Central memory CD8-positive, alpha-beta T cell (primary cell): ENCODE measurements at regions not wholly inside any gene's neighbourhood (a gene's known extent, or its start where the extent isn't known, plus 50 kb on each side); places are given as distances from the start of the nearest gene placed in this dataset.

ENCODE experiments used
- ATAC-seq: fragments of 150-1000 bp; cut with Tn5 transposase; replicated peaks from 2 replicates; pipeline ENCODE4 v1.10.0; 2022; ENCODE audit warnings: mild to moderate bottlenecking, moderate FRiP score, moderate number of reproducible peaks; ENCODE audit not compliant: poor library complexity, severe bottlenecking; ENCODE audit errors: extremely low read depth
- DNase-seq, 2 donors: peaks; one replicate each; pipeline ENCODE4 v3.0.0; 2021; ENCODE audit warnings: low spot score in 2 of 2
- H3K27ac Mint-ChIP-seq: one replicate; pipeline ENCODE4 v1.8.0; 2022; ENCODE audit warnings: low read depth, mild to moderate bottlenecking, moderate library complexity, mixed read lengths
- H3K27me3 Mint-ChIP-seq: one replicate; pipeline ENCODE4 v1.8.0; 2022; ENCODE audit warnings: mixed read lengths
- H3K36me3 Mint-ChIP-seq: one replicate; pipeline ENCODE4 v1.8.0; 2022; ENCODE audit warnings: mild to moderate bottlenecking, moderate library complexity, mixed read lengths; ENCODE audit not compliant: insufficient read depth
- H3K4me1 Mint-ChIP-seq: one replicate; pipeline ENCODE4 v1.8.0; 2022; ENCODE audit warnings: mixed read lengths
- H3K4me3 Mint-ChIP-seq: one replicate; pipeline ENCODE4 v1.8.0; 2022; ENCODE audit warnings: mild to moderate bottlenecking, moderate library complexity, mixed read lengths
- H3K9me3 Mint-ChIP-seq: one replicate; pipeline ENCODE4 v1.8.0; 2022; ENCODE audit warnings: mixed read lengths

DNA sequence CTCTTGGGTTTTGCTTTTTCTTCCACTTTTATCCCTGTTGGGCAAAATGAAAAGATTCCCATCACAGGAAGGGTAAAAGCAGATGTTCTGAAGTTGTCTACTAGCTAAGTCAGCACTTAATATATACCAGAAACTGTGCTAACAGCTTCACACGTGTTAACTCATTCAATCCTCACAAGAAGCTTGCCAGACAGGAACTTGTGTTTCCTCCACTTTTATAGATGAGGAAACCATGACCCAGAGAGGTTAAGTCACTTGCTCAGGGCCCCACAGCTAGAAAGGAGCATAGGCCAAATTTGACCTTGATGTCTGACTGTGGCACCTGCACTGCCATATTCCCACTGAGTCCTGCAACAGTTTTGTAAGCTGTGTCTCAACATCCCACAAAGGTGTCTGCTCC, 76.8 kb upstream of the EPC2 start:
- Mint-ChIP-seq H3K4me3 (no peak overlapping the region), H3K4me1 (peaks cover 13% of the 10 kb centered on the region), H3K27me3 (no peaks in the 10 kb centered on the region), H3K9me3 (no peaks in the 10 kb centered on the region), H3K36me3 (no peaks in the 10 kb centered on the region), H3K27ac (no peak overlapping the region)
- no peak for ATAC-seq
- DNase-seq: no peak

DNA sequence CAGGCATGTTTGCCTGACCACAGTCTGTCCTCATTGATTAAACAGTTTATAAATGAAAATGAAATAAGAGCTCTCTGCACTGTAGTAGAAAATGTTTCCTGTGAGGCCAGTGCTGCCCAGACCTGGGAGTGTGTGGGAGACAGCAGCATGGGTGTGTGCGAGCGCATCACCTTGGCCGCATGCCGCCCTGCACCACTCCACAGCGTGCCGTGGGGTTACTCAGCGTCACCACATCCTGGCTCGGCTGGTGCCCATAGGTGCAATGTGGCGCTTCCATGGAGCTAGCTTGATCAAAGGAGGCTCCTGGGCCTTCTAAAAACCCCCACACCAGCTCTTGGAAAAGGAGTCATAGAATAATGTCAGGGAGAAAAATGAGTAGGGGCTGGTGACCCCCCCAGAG, 76.0 kb upstream of the EPC2 start:
- Mint-ChIP-seq H3K4me1 (peaks cover 13% of the 10 kb centered on the region), H3K27me3 (no peaks in the 10 kb centered on the region), H3K36me3 (no peaks in the 10 kb centered on the region), H3K9me3 (no peaks in the 10 kb centered on the region), H3K4me3 (no peak overlapping the region), H3K27ac (no peak overlapping the region)
- DNase-seq (no peak), ATAC-seq (peak; percentile 86)

DNA sequence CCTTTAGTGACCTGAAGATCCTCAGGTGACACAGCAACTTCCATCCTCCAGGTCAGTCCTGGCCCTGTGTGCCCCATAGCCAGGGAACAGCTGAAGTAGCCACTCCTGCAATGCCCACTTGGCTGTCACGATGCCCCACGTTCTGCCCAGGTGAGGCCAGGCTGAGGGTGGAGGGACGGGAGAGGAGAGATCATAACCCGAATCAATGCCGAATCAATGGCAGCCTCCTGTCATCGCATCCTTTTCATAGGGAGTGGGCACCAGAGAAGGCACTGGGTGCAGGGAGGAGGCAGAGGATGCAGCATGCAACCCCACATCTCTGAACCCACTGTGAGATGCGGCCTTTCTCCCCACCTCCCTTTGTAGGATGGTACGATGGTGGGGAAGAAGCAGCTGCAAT, 75.3 kb upstream of the EPC2 start:
- Mint-ChIP-seq H3K27me3 (no peaks in the 10 kb centered on the region), H3K4me3 (no peak overlapping the region), H3K4me1 (peaks cover 13% of the 10 kb centered on the region), H3K27ac (no peak overlapping the region), H3K9me3 (no peaks in the 10 kb centered on the region), H3K36me3 (no peaks in the 10 kb centered on the region)
- DNase-seq: no peak
- ATAC-seq: no peak

DNA sequence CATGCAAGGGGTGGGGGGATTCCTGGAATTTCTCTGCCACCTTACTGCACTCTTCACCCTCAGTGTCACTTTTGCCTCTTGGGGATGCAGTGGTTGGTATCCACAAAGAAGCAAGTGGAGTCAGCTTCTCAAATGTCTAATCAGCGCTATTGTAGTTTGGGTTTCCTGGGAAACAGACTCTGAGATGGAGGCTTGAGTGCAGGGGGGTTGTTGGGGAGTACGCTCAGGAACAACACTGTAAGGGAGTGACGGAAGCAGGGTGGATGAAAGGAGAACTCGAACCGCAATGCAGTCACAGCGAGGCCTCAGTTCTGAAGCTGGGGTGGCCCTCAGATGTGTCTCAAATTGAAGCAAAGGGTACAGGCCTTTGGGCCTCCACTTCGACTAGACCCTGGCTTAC, 73.6 kb upstream of the EPC2 start:
- DNase-seq (no peak), ATAC-seq (no peak)
- no peaks in the 10 kb centered on the region for H3K9me3 Mint-ChIP-seq
- no peak overlapping the region for H3K27ac Mint-ChIP-seq
- no peaks in the 10 kb centered on the region for H3K27me3 Mint-ChIP-seq
- no peaks in the 10 kb centered on the region for H3K36me3 Mint-ChIP-seq
- peaks cover 13% of the 10 kb centered on the region for H3K4me1 Mint-ChIP-seq
- H3K4me3 Mint-ChIP-seq: no peak overlapping the region

DNA sequence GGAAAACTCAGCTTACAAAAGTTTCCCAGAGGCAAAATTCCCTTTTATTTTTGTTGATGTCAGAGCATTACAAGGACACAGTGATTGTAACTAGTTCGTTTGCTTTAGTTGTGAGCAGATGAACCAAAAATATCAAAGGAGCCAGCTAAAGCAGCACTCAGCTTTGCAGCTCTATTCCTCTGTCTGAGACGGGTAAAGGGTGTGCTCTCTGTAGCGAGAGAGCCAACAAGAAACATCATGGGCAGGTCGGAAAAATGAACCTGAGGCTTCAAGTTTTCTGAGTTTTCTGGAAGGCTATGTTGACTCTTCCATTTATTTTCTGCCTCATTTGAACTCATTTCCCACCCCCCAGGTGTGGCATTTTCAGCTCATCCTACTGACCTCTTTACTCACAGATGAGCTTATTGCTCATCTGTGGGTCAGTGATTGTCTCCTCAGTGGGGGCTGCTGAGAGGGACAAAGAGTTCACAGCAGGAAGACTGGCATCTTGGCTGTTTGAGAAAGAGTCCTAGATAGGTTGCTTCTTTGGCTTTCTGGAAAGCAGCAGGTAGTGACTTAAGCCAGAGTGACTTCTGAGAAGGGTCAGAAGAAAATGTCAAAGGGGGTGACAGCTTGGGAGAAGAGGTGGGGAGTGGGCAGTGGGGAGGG, 66.6 kb upstream of the EPC2 start:
- DNase-seq (no peak), ATAC-seq (no peak)
- peaks cover 29% of the 10 kb centered on the region for H3K27me3 Mint-ChIP-seq
- no peaks in the 10 kb centered on the region for H3K9me3 Mint-ChIP-seq
- no peak overlapping the region for H3K4me3 Mint-ChIP-seq
- H3K36me3 Mint-ChIP-seq: no peaks in the 10 kb centered on the region
- no peak overlapping the region for H3K27ac Mint-ChIP-seq
- H3K4me1 Mint-ChIP-seq: no peaks in the 10 kb centered on the region

DNA sequence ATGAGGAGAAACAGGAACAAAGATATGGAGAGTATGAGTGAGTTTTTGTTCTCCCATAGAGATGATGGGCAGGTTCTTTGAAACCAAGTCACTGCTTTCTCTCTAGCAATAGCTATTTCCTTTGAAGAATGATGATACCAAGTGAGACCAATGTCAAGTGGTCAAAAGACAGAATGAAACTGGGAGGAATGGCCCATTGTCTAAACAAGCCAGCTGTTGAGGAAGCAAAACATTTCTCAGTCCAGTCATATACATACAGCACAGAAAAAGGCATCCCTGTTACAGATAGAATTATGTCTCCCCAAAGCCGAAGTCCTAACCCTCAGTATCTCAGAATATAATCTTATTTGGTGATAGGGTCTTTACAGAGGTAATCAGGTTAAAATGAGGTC, 66.1 kb upstream of the EPC2 start:
- H3K36me3 Mint-ChIP-seq: no peaks in the 10 kb centered on the region
- no peaks in the 10 kb centered on the region for H3K4me1 Mint-ChIP-seq
- H3K27me3 Mint-ChIP-seq: peaks cover 29% of the 10 kb centered on the region
- no peaks in the 10 kb centered on the region for H3K9me3 Mint-ChIP-seq
- ATAC-seq (no peak), DNase-seq (no peak)
- H3K27ac Mint-ChIP-seq: no peak overlapping the region
- no peak overlapping the region for H3K4me3 Mint-ChIP-seq

DNA sequence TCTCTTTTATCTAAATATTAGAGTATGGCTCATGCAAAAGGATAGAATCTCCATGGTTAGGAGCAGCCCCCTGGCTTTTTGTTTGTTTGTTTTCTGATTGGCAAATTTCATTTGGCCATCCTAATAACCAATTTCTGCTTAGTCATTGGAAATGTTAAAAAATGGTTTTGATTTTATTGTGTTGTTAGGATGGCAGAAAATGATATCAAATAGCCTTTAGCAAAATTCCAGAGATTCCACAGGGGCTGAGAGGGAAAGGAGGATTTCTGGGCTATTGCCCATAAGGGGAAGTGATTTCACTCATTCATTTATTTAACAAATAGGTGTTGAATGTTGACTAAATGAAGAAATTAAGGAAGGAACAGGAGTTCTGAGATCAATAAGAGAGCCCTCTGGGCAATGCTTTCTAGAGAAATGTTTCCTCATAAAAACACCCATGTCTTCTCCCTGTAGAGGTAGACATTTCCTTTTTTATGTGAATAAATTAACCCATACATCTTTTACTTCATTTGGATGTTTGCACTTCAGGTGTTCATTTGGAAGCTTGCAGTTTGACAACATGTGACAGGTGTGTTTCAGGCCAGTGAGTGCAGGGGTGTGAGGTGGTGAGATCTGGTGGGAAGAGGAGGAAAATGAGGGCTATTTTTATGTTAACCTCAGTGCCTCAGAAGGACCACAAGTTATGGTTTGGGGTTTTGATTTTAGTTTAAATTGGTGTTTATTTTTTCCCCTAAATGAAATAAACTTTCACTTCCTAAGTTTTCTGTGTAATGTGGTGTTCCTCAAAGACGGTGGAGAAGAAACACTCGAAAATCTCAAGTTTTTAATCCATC, 61.7 kb upstream of the EPC2 start:
- Mint-ChIP-seq H3K27me3 (peaks cover 12% of the 10 kb centered on the region), H3K4me1 (no peaks in the 10 kb centered on the region), H3K36me3 (no peaks in the 10 kb centered on the region), H3K27ac (no peak overlapping the region), H3K9me3 (no peaks in the 10 kb centered on the region), H3K4me3 (no peak overlapping the region)
- DNase-seq (no peak), ATAC-seq (no peak)

DNA sequence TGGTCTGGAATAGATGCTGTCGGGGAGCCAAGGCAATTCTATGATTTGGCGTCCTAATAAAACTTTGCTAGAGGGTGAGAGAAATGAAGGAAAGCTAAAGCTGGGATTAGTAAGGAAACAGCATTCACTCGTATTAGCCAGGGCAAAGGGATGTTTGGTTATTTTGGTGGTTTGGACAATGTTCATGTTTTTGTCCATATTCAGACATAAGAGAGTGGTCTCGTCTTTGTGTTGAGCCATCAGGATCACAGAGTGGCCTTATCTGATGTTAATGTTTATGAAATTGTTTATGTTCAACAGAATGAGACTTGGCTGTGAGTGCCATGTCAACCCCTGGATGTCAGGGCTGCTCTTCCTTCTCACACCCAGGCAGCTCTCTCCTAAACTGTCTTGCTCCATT, 58.9 kb upstream of the EPC2 start:
- Mint-ChIP-seq H3K4me3 (no peak overlapping the region), H3K36me3 (no peaks in the 10 kb centered on the region), H3K9me3 (no peaks in the 10 kb centered on the region), H3K27ac (no peak overlapping the region), H3K4me1 (no peaks in the 10 kb centered on the region), H3K27me3 (no peaks in the 10 kb centered on the region)
- ATAC-seq (no peak), DNase-seq (no peak)

DNA sequence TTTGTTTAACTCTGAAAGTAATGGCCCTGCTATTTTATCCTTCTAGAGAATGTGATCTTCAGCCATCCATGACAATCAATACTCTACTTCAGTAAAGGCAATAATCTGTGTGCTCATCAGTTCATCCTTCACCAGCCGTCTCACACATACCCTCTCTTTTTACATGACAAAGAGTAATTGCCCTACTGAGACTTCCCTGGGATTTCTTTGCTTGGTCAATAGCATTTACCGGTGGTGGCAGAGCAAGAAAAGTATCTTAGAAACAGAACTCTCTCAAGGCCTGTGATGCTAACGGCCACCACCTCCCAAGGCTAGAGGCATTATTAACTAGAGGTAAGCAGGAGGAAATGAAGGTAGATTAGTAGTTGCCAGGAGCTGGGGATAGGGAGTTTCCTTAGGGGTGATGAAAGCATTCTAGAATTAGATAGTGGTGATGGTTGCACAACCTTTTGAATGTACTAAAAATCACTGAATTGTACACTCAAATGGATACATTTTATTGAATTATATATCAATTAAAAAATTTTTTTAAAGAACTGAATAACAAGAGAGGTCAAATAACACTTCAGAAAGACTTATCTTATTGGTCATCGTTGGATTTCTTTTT, 57.9 kb upstream of the EPC2 start:
- ATAC-seq (no peak), DNase-seq (no peak)
- H3K27ac Mint-ChIP-seq: no peak overlapping the region
- no peak overlapping the region for H3K4me3 Mint-ChIP-seq
- no peaks in the 10 kb centered on the region for H3K9me3 Mint-ChIP-seq
- no peaks in the 10 kb centered on the region for H3K27me3 Mint-ChIP-seq
- H3K4me1 Mint-ChIP-seq: no peaks in the 10 kb centered on the region
- no peaks in the 10 kb centered on the region for H3K36me3 Mint-ChIP-seq

DNA sequence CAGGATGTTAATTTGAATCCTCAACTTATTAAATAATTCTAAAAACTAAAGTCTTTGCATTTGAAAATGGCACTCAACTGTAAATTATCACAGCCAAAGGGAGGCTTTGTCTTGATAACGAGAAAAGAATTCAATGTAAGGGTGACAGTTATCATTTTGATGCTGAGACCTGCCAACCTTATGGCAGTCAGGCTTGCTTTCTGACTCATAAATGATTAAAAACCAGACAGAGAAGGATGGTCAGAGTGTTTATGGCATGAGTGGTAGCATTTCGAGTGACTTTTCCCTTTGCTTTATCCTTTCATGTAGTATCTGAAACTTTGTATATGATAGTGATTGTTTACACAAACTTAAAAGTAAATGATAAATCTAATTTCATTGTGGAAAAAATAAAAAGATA, 53.9 kb upstream of the EPC2 start:
- Mint-ChIP-seq H3K4me3 (no peak overlapping the region), H3K27me3 (no peaks in the 10 kb centered on the region), H3K36me3 (no peaks in the 10 kb centered on the region), H3K9me3 (no peaks in the 10 kb centered on the region), H3K27ac (no peak overlapping the region), H3K4me1 (no peaks in the 10 kb centered on the region)
- ATAC-seq: no peak
- DNase-seq: no peak

DNA sequence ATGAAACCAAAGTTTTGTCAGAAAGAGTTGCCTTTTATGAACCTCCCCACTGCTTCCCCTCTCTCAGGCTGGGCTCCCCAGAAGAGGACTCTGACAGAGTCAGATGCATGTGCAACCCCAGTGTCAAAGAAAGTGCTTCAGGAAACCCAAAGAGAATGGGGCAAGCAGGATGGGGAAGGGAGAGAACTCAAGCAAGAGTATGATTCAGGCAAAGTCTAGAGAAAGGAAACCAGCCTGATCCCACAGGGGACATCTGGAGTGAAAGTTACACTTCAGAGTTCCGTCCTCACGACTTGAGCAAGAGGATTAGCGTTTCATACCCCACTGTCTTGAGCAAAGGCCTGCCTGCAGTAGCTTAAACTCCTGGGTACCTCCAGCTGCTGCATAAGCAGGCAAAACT, 51.8 kb upstream of the EPC2 start:
- no peaks in the 10 kb centered on the region for H3K36me3 Mint-ChIP-seq
- no peaks in the 10 kb centered on the region for H3K27me3 Mint-ChIP-seq
- no peaks in the 10 kb centered on the region for H3K9me3 Mint-ChIP-seq
- DNase-seq: no peak
- no peak overlapping the region for H3K4me3 Mint-ChIP-seq
- ATAC-seq: no peak
- no peak overlapping the region for H3K27ac Mint-ChIP-seq
- no peaks in the 10 kb centered on the region for H3K4me1 Mint-ChIP-seq

DNA sequence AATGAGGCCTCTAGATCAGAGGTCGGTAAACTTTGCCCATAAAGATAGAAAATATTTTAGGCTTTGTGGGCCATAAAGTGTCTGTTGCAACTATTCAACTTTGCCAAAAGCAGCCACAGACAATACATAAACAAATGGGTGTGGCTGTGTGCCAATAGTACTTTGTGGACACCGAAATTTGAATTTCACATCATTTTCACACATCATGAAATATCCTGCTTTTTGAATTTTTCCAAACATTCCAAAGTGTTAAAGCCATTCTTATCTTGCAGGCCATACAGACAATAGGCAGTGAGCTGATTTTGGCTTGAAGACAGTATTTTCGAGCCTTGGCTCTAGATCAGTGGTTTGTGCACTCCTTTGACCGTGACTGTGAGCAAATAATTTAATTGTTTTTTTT, 51.1 kb upstream of the EPC2 start:
- no peaks in the 10 kb centered on the region for H3K27me3 Mint-ChIP-seq
- H3K4me1 Mint-ChIP-seq: no peaks in the 10 kb centered on the region
- no peaks in the 10 kb centered on the region for H3K9me3 Mint-ChIP-seq
- H3K27ac Mint-ChIP-seq: no peak overlapping the region
- H3K4me3 Mint-ChIP-seq: no peak overlapping the region
- H3K36me3 Mint-ChIP-seq: no peaks in the 10 kb centered on the region
- ATAC-seq (no peak), DNase-seq (no peak)

DNA sequence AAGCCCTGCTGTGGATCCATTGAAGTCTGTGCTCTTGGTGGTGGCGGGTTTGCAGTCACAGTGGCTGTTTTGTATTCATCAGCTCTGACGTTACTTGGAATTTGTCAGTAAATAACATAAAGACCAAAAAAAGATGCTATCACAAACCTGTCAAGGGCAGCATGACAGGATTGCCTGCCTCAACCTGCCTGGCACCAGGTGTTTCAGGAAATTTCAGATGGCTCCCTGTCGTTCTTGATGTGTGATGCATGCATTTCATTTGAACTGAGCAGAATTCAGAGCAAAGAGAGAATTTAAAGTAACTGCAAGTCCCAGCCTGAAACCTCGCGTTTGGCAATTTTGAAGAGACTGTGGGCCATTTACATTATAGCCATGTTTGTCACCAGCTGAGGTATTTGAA, 50.3 kb upstream of the EPC2 start:
- H3K4me3 Mint-ChIP-seq: no peak overlapping the region
- DNase-seq: no peak
- no peak overlapping the region for H3K27ac Mint-ChIP-seq
- no peaks in the 10 kb centered on the region for H3K9me3 Mint-ChIP-seq
- H3K36me3 Mint-ChIP-seq: no peaks in the 10 kb centered on the region
- no peaks in the 10 kb centered on the region for H3K4me1 Mint-ChIP-seq
- no peaks in the 10 kb centered on the region for H3K27me3 Mint-ChIP-seq
- no peak for ATAC-seq
